Nucleus accumbens (tissue), 56 donors: ENCODE measurements at regions not wholly inside any gene's neighbourhood (a gene's known extent, or its start where the extent isn't known, plus 50 kb on each side); places are given as distances from the start of the nearest gene placed in this dataset.
A peak's percentile ranks its signal among the peaks of the same experiment; 100 is the strongest.

Experiments used
- DNase-seq, 56 donors: peaks; one replicate each; lab custom pipeline; 2025; lab: John Stamatoyannopoulos, UW

GRCh38 chr15:29390051-29390450, 120.4 kb upstream of the NSMCE3 start:
- DNase-seq = no peak

- DNase-seq = no peak
Measured at GRCh38 chr15:29386523-29386922, 116.9 kb upstream of the NSMCE3 start.

GRCh38 chr15:29383367-29383766, 113.7 kb upstream of the NSMCE3 start:
- DNase-seq = no peak

GRCh38 chr15:29382862-29383261, 113.2 kb upstream of the NSMCE3 start:
- DNase-seq = no peak

- no peak for DNase-seq
Measured at GRCh38 chr15:29380466-29380865, 110.8 kb upstream of the NSMCE3 start.

GRCh38 chr15:29379647-29380046, 110.0 kb upstream of the NSMCE3 start:
- no peak for DNase-seq

- no peak for DNase-seq
Measured at GRCh38 chr15:29377161-29377560, 107.5 kb upstream of the NSMCE3 start.

GRCh38 chr15:29376590-29376989, 107.0 kb upstream of the NSMCE3 start:
- peak in 2 of 56 donors; percentile 12 to 20 for DNase-seq

GRCh38 chr15:29369261-29369660, 99.6 kb upstream of the NSMCE3 start:
- DNase-seq = no peak

GRCh38 chr15:29364426-29365078, 94.9 kb upstream of the NSMCE3 start:
- peak in 23 of 56 donors; percentile 7 to 76 (median 32) for DNase-seq

- DNase-seq = no peak
Measured at GRCh38 chr15:29361560-29361959, 91.9 kb upstream of the NSMCE3 start.

GRCh38 chr15:29360152-29360551, 90.5 kb upstream of the NSMCE3 start:
- DNase-seq = no peak

- no peak for DNase-seq
Measured at GRCh38 chr15:29356786-29357185, 87.2 kb upstream of the NSMCE3 start.

GRCh38 chr15:29355477-29355876, 85.9 kb upstream of the NSMCE3 start:
- no peak for DNase-seq

GRCh38 chr15:29352402-29352801, 82.8 kb upstream of the NSMCE3 start:
- DNase-seq = peak in 3 of 56 donors; percentile 11 to 16 (median 13)

GRCh38 chr15:29349196-29349595, 79.6 kb upstream of the NSMCE3 start:
- no peak for DNase-seq

GRCh38 chr15:29348336-29348914, 78.8 kb upstream of the NSMCE3 start:
- no peak for DNase-seq

- DNase-seq = no peak
Measured at GRCh38 chr15:29346998-29347397, 77.4 kb upstream of the NSMCE3 start.

- DNase-seq = no peak
Measured at GRCh38 chr15:29345549-29346525, 76.2 kb upstream of the NSMCE3 start.

GRCh38 chr15:29344474-29344873, 74.9 kb upstream of the NSMCE3 start:
- DNase-seq = no peak

GRCh38 chr15:29343229-29343628, 73.6 kb upstream of the NSMCE3 start:
- DNase-seq = no peak
